IMR-90 (cell line): ENCODE measurements at regions not wholly inside any gene's neighbourhood (a gene's known extent, or its start where the extent isn't known, plus 50 kb on each side); places are given as distances from the start of the nearest gene placed in this dataset.

Experiments
- ATAC-seq: fragments of 200-7000 bp; cut with Tn5 transposase; 2 replicates; pipeline ENCODE4 v1.9.1; 2020; ENCODE audit warnings: low read depth, mild to moderate bottlenecking, moderate library complexity
- BruUV-seq: library from RNA; stranded (reverse); fragments of 400-500 nt; replicated peaks from 2 replicates; lab custom pipeline; 2021; lab: Mats Ljungman, UMichigan
- CTCF ChIA-PET: fragments of 300-600 bp; formaldehyde crosslinking; extraction: SDS; loops from one replicate; lab custom pipeline; 2021; ENCODE audit warnings: antibody characterized with exemption; lab: Yijun Ruan, JAX
- POLR2A ChIA-PET: fragments of 300-600 bp; sonication (Branson Sonifier 250); formaldehyde crosslinking; loops from one replicate; lab custom pipeline; 2022; ENCODE audit warnings: antibody characterized with exemption; ENCODE audit not compliant: unreplicated experiment; lab: Charles Lee
- DNase-seq: peaks from one replicate; pipeline ENCODE4 v3.0.0; 2013
- H2AFZ ChIP-seq: replicated peaks from 2 replicates; pipeline ENCODE3; 2013; ENCODE audit warnings: low read length, mild to moderate bottlenecking; ENCODE audit not compliant: poor library complexity
- H2AK5ac ChIP-seq: 2 replicates; pipeline ENCODE4 v1.6.1; 2013; ENCODE audit warnings: low read depth, low read length, inconsistent platforms
- H2AK9ac ChIP-seq: replicated peaks from 2 replicates; pipeline ENCODE3; 2013; ENCODE audit warnings: mild to moderate bottlenecking, low read depth, low read length, moderate library complexity; ENCODE audit not compliant: poor library complexity
- H2BK120ac ChIP-seq: 2 replicates; pipeline ENCODE4 v1.6.1; 2013; ENCODE audit warnings: low read depth, low read length, inconsistent platforms
- H2BK15ac ChIP-seq: 3 replicates; pipeline ENCODE4 v1.6.1; 2013; ENCODE audit warnings: low read depth, low read length, inconsistent platforms
- H2BK20ac ChIP-seq: 2 replicates; pipeline ENCODE4 v1.6.1; 2013; ENCODE audit warnings: low read depth, mild to moderate bottlenecking, inconsistent platforms, low read length, moderate library complexity
- H2BK5ac ChIP-seq: 2 replicates; pipeline ENCODE4 v1.6.1; 2013; ENCODE audit warnings: mild to moderate bottlenecking, low read depth, low read length, inconsistent platforms; ENCODE audit not compliant: poor library complexity, severe bottlenecking
- H3K14ac ChIP-seq: replicated peaks from 2 replicates; pipeline ENCODE4 v1.6.1; 2013; ENCODE audit warnings: low read depth, low read length, inconsistent platforms
- H3K18ac ChIP-seq: 2 replicates; pipeline ENCODE4 v1.6.1; 2013; ENCODE audit warnings: low read depth, low read length, control low read depth
- H3K23ac ChIP-seq: 2 replicates; pipeline ENCODE4 v1.6.1; 2013; ENCODE audit warnings: low read depth, low read length, inconsistent platforms
- H3K27ac ChIP-seq: 2 replicates; pipeline ENCODE4 v1.5.1; 2013; ENCODE audit warnings: mild to moderate bottlenecking, control low read depth, low read length; ENCODE audit not compliant: insufficient read depth
- H3K27me3 ChIP-seq: 2 replicates; pipeline ENCODE4 v1.6.1; 2013; ENCODE audit warnings: low read length; ENCODE audit not compliant: control insufficient read depth, insufficient read depth
- H3K36me3 ChIP-seq: 2 replicates; pipeline ENCODE4 v1.6.1; 2013; ENCODE audit warnings: low read length, mixed read lengths; ENCODE audit not compliant: control insufficient read depth, insufficient read depth
- H3K4ac ChIP-seq: 2 replicates; pipeline ENCODE4 v1.6.1; 2013; ENCODE audit warnings: low read depth, low read length, inconsistent platforms
- H3K4me1 ChIP-seq: 2 replicates; pipeline ENCODE4 v1.6.1; 2013; ENCODE audit warnings: low read length, mixed read lengths; ENCODE audit not compliant: control insufficient read depth, insufficient read depth
- H3K4me2 ChIP-seq: 2 replicates; pipeline ENCODE4 v1.6.1; 2013; ENCODE audit warnings: low read depth, mild to moderate bottlenecking, control low read depth, low read length, moderate library complexity
- H3K4me3 ChIP-seq: 2 replicates; pipeline ENCODE4 v1.5.1; 2013; ENCODE audit warnings: low read depth, mild to moderate bottlenecking, control low read depth, low read length, moderate library complexity; ENCODE audit not compliant: insufficient read depth
- H3K56ac ChIP-seq: 2 replicates; pipeline ENCODE4 v1.6.1; 2013; ENCODE audit warnings: low read length, inconsistent platforms; ENCODE audit not compliant: insufficient read depth; ENCODE audit errors: extremely low read depth
- H3K79me1 ChIP-seq, 2 experiments: 2 replicates each; pipeline ENCODE4 v1.6.1; 2013; ENCODE audit warnings: low read length in 2 of 2, inconsistent platforms in 1 of 2, low read depth in 1 of 2
- H3K9ac ChIP-seq: 2 replicates; pipeline ENCODE4 v1.6.1; 2013; ENCODE audit warnings: low read depth, low read length, control low read depth
- H3K9me1 ChIP-seq: 2 replicates; pipeline ENCODE4 v1.6.1; 2013; ENCODE audit warnings: low read length, inconsistent platforms; ENCODE audit not compliant: insufficient read depth
- H3K9me3 ChIP-seq: 2 replicates; pipeline ENCODE4 v1.6.1; 2013; ENCODE audit warnings: low read length; ENCODE audit not compliant: control insufficient read depth, insufficient read depth
- H4K20me1 ChIP-seq: 2 replicates; pipeline ENCODE4 v1.6.1; 2013; ENCODE audit warnings: low read length, inconsistent platforms; ENCODE audit not compliant: insufficient read depth
- H4K5ac ChIP-seq: 2 replicates; pipeline ENCODE4 v1.6.1; 2013; ENCODE audit warnings: mild to moderate bottlenecking, low read depth, low read length, control low read depth
- H4K8ac ChIP-seq, 2 experiments: 2 replicates each; pipeline ENCODE4 v1.6.1; 2013; ENCODE audit warnings: low read depth in 2 of 2, low read length in 2 of 2, control low read depth in 1 of 2, inconsistent platforms in 1 of 2
- H4K91ac ChIP-seq: 2 replicates; pipeline ENCODE4 v1.6.1; 2013; ENCODE audit warnings: low read depth, low read length, inconsistent platforms; ENCODE audit not compliant: insufficient read depth
- BHLHE40 ChIP-seq: fragments of 150-350 bp; IDR thresholded peaks from 2 replicates; pipeline ENCODE4 v1.6.1; 2016; ENCODE audit warnings: mild to moderate bottlenecking, low read depth, low read length
- MAFK ChIP-seq: IDR thresholded peaks from 2 replicates; pipeline ENCODE4 v1.6.1; 2012; ENCODE audit warnings: low read depth, low read length, improper control_type of control experiment
- RCOR1 ChIP-seq: IDR thresholded peaks from 2 replicates; pipeline ENCODE4 v1.6.1; 2012; ENCODE audit warnings: mild to moderate bottlenecking, low read length, improper control_type of control experiment; ENCODE audit not compliant: insufficient replicate concordance
- SMC3 ChIP-seq: fragments of 150-350 bp; IDR thresholded peaks from 2 replicates; pipeline ENCODE4 v1.6.1; 2016; ENCODE audit warnings: low read depth, mild to moderate bottlenecking, antibody characterized with exemption, low read length, moderate library complexity
- WGBS, 2 experiments: methylation state at CpG; one replicate each; pipeline versions ENCODE4 v1.1.5 to v1.1.7; 2013; ENCODE audit warnings: missing lambda C conversion rate in 2 of 2; ENCODE audit not compliant: insufficient read length in 1 of 2; ENCODE audit errors: extremely low coverage in 2 of 2; 5-methylcytosine and 5-hydroxymethylcytosine counted together
- dilution Hi-C: fragments of 300-500 bp; cut with HindIII; formaldehyde crosslinking; loops from one replicate; pipeline ENCODE4 v1.14.3; 2018; ENCODE audit warnings: low sequenced_read_pairs; ENCODE audit not compliant: unreplicated experiment
- in situ Hi-C: fragments of 300-500 bp; cut with MboI; formaldehyde crosslinking; loops from 3 replicates; pipeline ENCODE4 v1.14.3; 2019; ENCODE audit warnings: low sequenced_read_pairs, inconsistent platforms, mixed read lengths
- intact Hi-C: fragments of 100-400 bp; cut with micrococcal nuclease; formaldehyde crosslinking; loops from 2 replicates; pipeline ENCODE4 v1.10.0; 2022

DNA sequence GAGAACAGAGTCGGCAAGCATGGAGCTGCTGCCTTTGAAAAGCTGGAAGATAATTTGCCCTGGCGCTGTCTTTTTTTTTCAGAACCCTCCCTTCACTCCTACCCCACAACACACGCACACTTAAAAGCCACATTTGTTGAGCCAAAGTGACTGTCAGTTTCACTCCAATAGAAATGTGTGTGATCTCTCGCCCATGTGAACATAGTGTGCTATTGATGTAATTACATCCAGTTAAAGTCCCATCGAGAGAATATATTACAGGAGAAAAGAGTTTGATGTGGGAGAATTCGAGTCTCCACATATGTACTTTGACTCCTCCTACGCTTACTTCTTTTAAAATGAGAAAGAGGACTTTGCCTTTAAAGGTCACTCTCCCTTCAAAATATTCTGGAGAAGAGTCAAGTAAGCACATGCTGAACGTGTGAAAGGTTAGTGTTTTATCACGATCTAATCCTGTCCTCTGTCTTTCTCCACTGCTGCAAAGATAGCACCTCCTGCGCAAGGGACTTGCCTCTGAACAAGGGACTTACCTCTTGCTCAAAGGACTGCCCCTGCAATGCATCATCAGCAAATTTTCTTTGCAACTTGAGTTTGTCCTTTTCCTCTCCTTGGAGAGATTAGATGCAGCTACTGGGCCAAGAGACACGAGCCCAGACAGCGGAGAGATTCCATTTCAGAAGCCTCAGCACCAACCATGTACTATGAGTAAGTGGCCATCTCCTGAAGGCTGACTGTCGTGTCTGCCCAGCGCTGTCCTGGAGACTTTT, 613.9 kb downstream of the PTPRU start:
- in situ Hi-C loops (loop anchor here (5.0 kb wide), 1 partner anchor 608 kb away; no protein-coding TSS in a partner anchor), intact Hi-C loops (loop anchor here (1.0 to 2.0 kb wide), 3 partner anchors 151 to 614 kb away; partner anchors contain the start of gene PTPRU), dilution Hi-C loops (no loop called here)
- H4K8ac ChIP-seq: no peak overlapping the region
- H2BK15ac ChIP-seq: no peak overlapping the region
- peaks cover 5% of the 10 kb centered on the region; the same call in 1 of the 2 replicates for H3K27me3 ChIP-seq
- TF ChIP-seq MAFK (peak; percentile 34; the same call in 1 of the 2 replicates), BHLHE40 (no peak), RCOR1 (no peak), SMC3 (no peak)
- H4K91ac ChIP-seq: no peak overlapping the region
- no peak overlapping the region for H2AFZ ChIP-seq
- WGBS, 2 experiments: 83% methylated on average over 1 of the region's 14 CpGs; no CpG with 5 or more reads in 1 of the 2 experiments
- no peaks in the 10 kb centered on the region for H4K20me1 ChIP-seq
- no peak overlapping the region for H3K56ac ChIP-seq
- no peak overlapping the region for H2AK9ac ChIP-seq
- H2BK20ac ChIP-seq: no peak overlapping the region
- H3K9me3 ChIP-seq: no peaks in the 10 kb centered on the region
- H3K23ac ChIP-seq: no peak overlapping the region
- no peak overlapping the region for H3K9ac ChIP-seq
- no peak overlapping the region for H3K4ac ChIP-seq
- no peaks in the 10 kb centered on the region for H3K36me3 ChIP-seq
- ChIA-PET POLR2A (no interaction called here), CTCF (no interaction called here)
- no peak overlapping the region for H3K4me3 ChIP-seq
- H3K9me1 ChIP-seq: no peaks in the 10 kb centered on the region
- no peak overlapping the region for H4K5ac ChIP-seq
- H2BK5ac ChIP-seq: no peak overlapping the region
- no peaks in the 10 kb centered on the region for H3K79me1 ChIP-seq
- no peak overlapping the region for H3K27ac ChIP-seq
- DNase-seq (no peak), ATAC-seq (no peak)
- no peak overlapping the region for H3K18ac ChIP-seq
- H3K14ac ChIP-seq: no peak overlapping the region
- H3K4me1 ChIP-seq: no peaks in the 10 kb centered on the region
- BruUV-seq: no TSS peak
- H3K4me2 ChIP-seq: no peak overlapping the region
- no peak overlapping the region for H2AK5ac ChIP-seq
- H2BK120ac ChIP-seq: no peak overlapping the region
